8988T (cell line): ENCODE measurements at regions not wholly inside any gene's neighbourhood (a gene's known extent, or its start where the extent isn't known, plus 50 kb on each side); places are given as distances from the start of the nearest gene placed in this dataset.
"Not testable (repeated sequence)": the region's sequence is repeated elsewhere in the genome, so short reads cannot be mapped to it uniquely, and the experiment has no call there.

Source experiments
- DNase-seq: peaks from one replicate; pipeline ENCODE4 v3.0.0; 2011

DNA sequence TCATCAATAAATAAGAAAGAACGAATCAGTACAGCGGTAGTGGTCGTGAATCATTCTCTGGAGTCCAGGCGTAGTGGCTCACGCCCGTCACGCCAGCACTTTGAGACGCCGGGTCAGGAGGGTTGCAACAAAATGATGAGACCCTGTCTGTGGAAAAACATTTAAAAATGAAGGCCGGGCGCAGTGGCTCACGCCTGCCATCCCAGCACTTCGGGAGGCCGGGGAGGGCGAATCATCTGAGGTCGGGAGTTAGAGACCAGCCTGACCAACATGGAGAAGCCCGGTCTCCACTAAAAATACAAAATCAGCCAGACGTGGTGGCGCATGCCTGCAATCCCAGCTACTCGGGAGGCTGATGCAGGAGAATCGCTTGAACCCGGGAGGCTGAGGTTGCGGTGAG is 111.8 kb upstream of the ANKRD30BL start:
- not testable (repeated sequence) for DNase-seq

DNA sequence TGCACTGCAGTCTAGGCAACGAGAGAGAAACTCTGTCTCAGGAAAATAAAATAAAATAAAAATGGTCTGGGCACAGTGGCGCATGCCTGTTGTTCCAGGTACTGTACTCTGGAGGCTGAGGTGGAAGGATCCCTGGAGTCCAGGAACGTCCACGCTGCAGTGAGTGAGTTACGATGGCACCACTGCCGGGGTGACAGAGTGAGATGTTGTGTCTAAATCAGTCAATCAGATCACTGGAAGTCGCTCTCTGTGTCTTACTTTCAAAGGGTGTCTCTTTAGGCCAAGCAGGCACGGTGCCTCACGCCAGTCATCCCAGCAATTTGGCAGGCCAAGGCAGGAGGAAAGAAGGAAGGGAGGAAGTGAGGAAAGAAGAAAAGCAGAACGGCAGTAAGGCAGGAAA is 112.2 kb upstream of the ANKRD30BL start:
- no peak for DNase-seq

DNA sequence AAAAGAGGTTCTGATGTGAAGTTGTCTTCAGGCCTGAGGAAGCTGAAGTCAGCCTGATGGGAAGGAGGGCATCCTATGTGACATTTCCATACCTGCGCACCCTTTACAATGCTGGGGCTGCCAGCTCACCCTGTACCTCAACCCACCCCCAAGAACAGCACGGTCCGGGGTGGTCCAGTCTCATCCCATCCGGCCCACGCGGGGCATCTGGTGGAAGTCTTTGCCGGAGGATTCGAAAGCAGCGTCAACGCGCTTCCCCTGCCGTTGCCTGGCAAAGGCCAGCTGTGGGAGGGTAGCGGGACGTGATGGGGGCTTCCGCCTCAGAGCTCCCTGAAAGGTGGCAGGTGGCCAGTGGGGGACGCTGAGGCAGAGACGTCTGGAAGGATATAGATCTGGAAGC is 113.6 kb upstream of the ANKRD30BL start:
- DNase-seq: no peak

DNA sequence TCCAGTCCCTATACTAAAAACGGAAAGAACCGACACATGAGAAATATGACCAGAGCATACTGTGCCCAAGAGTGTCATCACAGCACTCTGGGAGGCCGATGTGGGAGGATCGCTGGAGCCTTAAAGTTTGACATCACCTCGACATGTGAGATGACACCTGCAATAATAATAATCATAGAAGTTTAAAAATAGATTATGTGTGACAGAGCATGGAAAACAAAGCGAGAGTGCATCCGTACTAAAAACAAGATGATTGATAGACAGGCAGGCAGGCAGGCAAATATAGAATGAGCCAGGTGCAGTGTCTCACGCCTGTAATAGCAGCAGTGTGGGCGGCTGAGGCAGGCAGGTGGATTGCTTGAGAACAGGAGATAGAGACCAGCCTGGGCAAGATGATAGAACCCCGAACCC is 114.8 kb upstream of the ANKRD30BL start:
- DNase-seq: no peak

DNA sequence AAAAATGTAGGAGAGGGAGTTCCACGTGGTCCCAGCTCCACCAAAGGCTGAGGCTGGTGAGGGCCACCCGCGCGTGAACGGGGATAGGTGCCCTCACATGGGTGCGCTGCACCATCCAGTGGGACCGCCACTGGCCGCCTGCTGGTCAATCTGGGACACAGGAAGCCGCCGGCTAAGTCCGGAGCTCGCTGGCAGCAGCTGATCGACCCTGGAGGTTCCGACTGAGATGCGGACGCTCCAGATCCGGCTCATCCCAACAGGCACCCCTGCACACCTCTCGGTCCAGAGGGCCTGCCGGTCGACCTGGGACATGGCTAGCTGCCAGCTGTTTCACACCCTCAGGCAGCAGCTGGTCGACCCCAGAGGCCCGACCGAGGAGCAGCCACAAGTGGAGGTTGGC is 116.5 kb upstream of the ANKRD30BL start:
- no peak for DNase-seq

DNA sequence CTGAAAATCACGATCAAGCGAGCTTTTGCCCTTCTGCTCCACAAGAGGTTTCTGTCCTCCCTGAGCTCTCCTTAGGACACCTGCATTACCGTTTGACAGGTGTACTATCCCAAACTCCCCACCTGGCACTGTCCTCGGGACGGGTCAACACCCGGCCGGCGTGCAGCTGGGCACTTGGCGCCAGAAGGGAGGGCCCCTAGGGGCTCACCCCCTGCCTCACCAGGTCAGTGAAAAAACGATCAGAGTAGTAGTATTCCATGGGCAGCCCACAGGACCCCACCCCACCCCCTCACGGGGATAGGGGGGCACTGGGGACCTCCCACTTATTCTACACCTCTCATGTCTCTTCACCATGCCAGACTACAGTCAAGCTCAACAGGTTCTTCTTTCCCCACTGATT is 117.6 kb upstream of the ANKRD30BL start:
- DNase-seq: no peak

DNA sequence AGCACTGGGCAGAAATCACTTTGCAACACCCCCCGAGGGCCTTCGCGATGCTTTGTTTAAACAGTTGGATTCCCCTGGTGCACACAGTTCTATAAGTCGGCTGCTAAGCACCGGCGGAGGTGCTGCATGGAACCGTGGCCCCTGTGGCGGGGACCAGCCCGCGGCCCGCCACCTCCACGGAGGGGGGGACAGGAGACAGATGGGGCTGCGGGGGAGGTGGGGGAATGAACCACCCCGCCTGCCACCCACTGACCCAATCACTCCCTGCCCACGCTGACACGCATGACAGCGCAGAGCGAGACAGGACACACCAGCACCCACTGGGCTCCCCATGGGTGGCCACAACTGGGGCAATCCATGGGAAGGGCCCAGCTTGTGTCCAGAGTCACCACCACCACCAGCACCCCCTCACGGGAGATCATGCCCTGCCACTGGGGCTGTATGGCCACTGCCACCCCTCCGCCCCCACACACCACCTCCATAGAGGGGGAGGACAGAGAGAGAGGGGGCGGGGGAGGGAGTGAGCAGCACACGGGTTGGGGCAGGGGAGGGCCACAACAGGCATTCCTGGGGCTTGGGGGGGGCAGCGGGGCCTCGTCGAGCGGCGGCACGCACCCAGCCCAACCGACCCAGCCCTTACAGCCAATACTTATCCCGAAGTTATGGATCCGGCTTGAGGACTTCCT is 118.3 kb upstream of the ANKRD30BL start:
- DNase-seq: no peak

DNA sequence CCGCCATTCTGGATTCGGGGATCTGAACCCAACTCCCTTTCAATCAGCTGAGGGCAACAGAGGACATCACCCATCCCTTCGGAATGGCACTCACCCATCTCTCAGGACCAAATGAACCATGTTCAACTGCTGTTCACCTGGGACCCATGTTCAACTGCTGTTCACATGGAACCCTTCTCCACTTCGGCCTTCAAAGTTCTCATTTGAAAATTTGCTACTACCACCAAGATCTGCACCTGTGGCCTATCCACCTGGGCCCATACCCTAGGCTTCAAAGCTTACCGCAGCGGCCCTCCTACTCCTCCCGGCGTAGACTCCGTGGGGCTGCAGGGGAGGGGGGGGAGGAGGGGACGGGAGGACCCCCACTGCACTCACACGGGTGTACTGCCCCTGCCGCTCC is 119.2 kb upstream of the ANKRD30BL start:
- DNase-seq: no peak

DNA sequence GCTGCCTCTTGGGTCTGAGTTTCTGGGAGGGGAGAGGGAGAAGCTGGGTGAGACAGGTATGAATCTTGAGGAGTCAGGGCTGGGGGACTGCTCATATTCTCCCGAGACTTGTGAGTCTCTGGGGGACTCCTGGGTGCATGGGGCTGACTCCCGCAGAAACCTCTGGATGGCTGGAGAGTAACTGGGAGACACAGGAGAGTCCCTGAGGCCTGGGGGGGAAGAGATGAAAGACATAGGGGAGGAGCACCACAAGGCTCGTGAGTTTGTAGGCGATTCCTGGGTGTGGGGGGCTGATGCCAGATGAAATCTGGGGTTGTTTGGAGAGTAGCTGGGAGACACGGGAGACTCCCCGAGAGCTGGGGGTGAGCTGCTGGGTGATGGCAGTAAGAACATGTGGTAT is 120.4 kb upstream of the ANKRD30BL start:
- not testable (repeated sequence) for DNase-seq

DNA sequence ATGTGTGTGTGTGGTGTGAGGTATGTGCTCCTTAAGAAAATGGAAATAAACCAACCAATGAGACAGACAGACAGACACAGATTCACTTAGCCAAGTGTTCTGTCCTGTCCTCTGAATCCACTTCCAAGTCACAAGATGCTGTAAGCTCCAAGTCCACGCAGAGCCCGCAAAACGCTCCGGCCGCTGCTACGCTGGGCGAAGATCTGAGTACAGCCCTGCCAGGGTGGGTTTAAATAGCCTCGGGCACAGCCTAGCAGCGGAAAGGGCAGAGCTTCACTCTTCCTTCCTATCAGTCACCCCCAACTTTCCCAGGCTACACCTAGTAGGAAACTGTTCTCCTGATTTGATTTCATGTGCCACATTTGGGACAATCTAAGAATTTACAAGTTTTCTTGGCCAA is 121.2 kb upstream of the ANKRD30BL start:
- DNase-seq: no peak

DNA sequence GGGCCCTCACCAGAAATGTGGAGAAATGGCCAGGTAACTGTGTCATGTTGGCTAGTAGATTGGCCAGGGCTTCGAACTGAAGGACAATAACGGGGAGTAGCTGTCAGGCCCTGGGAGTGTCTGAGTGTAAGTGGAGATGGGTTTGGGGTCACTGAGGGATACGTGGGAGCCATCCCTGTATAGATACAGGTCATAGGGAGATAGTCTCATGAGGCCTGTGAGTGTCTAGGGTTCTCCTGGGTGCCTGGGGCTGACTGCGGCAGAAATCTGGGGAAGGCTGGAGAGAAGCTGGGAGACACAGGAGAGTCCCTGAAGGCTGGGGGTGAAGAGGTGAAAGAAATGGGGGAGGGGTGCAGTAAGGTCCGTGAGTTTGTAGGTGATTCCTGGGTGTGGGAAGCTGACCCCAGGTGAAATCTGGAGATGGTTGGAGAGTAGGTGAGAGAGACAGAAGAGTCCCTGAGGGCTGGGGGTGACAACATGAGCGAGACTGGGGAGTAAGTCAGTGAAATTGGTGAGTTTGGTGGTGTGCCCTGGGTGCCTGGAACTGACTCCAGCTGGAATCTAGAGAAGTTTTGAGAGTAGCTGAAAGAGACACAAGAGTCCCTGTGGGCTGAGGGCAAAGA is 124.6 kb upstream of the ANKRD30BL start:
- not testable (repeated sequence) for DNase-seq

DNA sequence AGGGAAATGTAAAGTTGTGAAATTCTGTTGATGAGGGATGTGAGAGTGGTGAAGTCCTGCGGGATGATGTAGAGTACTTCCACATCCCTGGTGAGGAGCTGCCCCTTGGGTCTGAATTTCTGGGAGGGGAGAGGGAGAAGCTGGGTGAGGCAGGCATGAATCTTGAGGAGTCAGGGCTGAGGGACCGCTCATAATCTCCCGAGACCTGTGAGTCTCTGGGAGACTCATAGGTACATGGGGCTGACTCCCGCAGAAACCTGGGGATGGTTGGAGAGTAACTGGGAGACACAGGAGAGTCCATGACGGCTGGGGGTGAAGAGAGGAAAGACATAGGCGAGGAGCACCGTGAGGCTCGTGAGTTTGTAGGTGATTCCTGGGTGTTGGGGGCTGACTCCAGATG is 126.2 kb upstream of the ANKRD30BL start:
- DNase-seq: not testable (repeated sequence)

DNA sequence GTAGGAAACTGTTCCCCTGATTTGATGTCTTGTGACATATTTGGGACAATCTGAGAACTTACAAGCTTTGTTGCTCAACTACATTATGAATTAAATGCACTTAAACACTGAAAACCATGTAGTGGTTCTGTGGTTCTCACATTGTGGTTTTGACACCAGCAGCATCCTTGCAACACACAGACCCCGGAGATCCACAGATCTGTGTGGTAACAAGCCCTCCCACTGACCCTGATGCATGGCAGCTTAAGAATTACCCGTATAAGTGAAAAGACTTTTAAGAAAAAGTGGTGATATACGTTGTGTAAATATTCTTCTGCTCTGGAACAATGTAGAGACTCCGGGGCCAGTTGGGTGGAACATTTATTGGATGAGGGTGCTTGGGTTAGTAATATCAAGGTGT is 127.4 kb upstream of the ANKRD30BL start:
- not testable (repeated sequence) for DNase-seq

DNA sequence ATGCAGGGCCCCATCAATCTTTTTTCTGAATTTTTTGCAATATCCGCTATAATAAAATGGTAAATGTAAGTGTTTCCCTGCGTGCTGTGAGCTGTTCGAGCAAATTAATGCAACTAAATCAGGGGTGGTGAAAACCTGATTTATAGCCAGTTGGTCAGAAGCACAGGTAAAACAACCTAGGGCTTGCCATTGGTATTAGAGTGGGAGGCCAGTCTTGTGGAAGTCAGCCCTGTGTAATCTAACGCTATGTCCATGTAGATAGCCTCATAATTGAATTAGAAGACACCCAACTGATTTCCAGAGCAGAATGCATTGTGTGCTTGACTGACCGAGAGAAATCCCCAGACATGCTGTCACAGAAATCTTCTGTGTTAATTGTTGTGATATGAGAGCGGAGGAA is 126.8 kb upstream of the GPR39 start:
- not testable (repeated sequence) for DNase-seq

DNA sequence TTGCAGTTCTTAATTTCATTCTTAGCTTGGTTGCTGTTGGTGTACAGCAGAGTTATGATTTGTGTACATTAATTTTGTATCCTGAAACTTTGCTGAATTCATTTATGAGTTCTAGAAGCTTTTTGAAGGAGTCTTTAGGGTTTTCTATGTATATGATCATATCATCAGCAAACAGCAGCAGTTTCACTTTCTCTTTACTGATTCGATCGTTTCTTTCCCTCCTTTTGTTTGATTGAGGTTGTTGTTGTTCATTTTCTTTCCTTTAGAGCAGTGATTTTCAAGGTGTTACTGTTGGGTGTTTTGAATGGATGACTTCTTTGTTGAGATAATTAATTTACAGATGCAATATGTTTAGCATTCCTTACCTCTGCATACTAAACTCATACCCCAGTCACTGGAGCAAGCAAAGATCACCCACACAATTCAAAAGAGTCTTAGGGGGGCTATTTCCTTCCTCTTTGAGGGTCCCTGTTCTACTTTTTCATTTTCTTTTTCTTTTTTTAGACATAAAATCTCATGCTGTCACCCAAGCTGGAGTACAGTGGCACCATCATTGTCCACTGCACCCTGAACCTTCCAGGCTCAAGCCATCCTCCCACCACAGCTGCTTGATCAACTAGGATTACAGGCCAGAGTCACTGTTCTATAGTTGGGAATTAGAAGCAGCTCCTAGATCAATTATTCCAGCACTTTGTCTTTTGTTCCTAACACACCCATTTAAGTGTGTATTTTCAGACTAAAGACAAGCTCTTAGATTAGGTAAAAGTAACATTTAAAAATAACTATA is 115.8 kb upstream of the GPR39 start:
- not testable (repeated sequence) for DNase-seq

DNA sequence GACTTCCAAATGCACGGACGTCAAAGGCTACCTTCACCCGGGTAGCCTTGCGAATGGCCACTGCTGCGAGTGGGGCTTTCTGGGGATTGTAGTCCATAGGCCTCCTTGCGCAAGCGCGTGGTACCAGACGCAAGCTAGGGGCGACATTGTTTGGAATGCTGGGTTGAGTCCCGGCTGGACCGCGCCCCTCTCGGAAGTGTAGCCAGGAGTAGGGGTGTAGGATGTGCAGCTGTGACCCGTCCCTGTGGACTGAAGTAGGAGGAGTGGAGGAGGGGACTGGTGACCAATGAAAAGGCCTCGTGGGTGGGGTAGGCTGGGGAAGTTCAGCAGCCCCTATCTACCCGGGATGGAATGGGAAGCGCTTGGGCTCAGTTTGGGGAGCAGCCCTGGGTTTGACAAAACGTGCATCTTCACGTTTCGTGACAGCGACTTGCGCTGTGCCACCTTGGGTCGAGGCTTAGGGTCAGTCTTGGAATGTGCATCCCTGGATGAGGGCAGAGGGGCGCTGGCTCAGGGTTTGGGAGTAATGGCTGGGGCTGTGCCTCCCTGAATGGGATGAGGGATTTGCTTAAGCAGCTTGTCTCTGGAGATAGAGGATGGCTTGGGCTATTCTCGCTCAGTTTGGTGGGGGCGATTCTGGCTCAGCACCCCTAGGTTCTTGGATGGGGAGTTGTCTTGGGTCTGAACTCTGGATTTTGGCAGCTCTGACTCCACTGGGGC is 111.8 kb upstream of the GPR39 start:
- DNase-seq: not testable (repeated sequence)

DNA sequence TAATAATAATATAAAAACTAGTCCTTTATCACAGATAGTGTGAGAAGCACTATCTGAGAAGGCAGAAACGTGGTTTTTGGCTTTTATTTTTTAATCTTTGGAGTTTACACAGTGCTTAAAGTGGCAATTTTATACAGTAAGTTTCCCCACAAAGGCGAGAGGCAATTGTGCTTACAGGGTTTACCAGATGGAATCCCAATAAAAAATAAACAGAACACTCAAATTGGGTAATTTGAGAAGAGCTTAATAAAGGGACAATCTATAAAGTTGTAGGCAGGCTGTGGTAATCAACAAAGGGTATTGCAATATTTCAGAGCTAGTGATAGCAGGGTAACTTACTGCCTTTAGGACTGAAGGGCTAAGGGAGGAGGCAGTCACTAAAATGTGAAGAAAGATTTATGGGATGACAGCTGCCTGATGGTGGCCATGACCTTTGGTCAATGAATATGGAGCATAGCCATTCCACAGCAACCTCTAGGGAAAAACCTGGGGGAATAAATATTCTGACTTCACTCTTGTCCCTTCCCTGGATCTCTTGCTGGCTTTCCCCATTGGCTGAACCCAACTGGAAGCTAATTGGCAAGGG is 108.9 kb upstream of the GPR39 start:
- not testable (repeated sequence) for DNase-seq

DNA sequence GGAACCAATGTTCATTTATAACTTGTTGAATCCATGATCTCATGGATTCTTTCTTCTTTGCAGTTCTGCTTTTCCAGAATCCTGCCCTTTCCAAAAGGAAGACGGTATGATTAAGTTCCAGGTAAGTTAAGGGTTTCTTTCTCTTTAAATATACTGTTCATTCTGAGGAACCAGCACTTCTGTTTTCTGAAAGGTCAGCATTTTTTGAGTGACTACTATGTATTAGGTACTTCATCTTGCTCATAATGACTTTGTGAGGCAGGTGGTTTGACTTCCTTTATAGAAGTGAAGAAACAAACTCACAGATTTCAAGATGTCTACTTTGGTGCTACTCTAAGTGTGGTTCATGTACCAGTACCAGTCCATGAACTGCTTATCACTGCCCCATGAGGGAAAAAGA is 107.4 kb upstream of the GPR39 start:
- not testable (repeated sequence) for DNase-seq

DNA sequence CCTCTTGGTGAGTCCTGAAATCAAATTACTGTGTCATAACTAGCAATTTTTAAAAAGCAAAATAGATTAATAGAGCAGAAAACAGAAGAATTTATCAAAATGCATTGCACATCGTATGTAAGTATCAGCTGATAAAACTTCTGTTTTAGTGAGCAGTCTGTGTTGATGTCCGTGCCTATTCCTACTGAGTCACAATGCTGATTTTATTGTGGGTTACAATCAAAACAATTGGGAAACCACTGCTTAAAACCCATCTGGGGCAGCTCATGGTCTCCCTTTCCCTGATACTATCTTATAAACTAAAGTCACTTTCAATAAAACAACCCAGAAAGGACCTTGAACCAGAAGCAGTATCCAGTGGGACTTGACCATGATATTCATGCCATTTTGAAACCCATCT is 101.1 kb upstream of the GPR39 start:
- not testable (repeated sequence) for DNase-seq

DNA sequence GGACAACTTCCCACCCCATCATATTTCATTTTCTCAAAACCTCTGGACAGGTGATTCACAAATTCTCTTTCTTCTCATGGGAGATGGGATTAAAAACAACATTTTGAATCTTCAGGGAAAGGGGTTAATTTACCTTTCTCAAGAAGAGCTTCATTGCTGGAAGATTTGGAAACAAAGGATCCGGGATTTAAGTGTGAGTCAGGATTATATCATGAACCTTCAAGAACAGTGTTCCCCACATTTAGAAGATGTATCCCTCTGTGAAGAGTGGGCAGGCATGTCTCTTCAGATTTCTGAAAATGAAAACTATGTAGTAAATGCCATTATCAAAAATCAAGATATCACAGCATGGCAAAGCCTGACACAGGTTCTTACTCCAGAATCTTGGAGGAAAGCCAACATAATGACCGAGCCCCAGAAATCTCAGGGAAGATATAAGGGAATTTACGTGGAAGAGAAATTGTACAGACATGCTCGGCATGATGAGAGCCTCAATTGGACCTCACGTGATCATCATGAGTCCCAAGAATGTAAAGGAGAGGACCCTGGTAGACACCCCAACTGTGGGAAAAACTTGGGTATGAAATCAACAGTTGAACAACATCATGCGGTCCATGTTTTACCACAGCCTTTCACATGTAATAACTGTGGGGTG is 99.5 kb upstream of the GPR39 start:
- not testable (repeated sequence) for DNase-seq

DNA sequence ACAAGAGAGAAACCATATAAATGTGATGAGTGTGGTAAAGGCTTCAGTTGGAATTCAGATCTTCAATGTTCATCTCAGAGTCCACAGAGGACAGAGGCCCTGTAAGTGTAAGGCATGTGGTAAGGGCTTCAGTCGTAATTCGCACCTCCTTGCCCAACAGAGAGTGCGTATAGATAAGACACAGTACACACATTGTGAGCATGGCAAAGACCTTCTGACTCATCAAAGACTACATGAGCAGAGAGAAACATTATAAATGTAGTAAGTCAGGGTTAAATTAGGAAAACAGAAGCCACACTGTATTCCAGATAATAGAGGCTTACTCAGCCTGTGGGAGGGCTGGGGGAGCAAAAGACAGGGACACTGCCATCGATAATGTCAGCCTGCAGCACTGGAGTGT is 98.1 kb upstream of the GPR39 start:
- DNase-seq: not testable (repeated sequence)

DNA sequence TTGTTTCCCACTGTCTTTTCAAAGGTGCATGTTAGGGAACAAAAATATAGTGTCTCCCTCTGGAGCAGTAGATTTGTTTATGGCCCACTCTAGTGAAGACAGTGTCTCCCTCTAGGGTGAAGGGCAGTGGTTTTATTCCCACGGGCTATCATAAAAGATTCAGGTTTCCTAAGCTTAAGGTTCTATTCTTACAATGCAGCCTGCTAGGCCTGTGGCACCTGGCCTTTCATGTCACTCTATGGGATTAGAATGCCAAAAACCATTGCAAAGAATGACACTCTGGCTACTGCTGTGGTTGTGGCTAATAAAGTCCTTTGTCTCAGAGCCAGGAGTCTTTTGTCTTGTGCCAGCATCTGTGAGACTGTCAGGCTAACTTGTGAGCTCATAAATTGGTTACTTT is 92.6 kb upstream of the GPR39 start:
- DNase-seq: not testable (repeated sequence)
